H9 (cell line): ENCODE measurements at regions not wholly inside any gene's neighbourhood (a gene's known extent, or its start where the extent isn't known, plus 50 kb on each side); places are given as distances from the start of the nearest gene placed in this dataset.

Experiments
- DNase-seq: peaks from one replicate; pipeline ENCODE4 v3.0.0-alpha.2; 2017
- H2AFZ ChIP-seq: one replicate; pipeline ENCODE4 v1.6.1; 2013; ENCODE audit warnings: mild to moderate bottlenecking, low read length, control low read depth, moderate library complexity
- H2AK5ac ChIP-seq: 2 replicates; pipeline ENCODE4 v1.6.1; 2013; ENCODE audit warnings: low read length, control low read depth, mixed read lengths; ENCODE audit not compliant: insufficient read length
- H2BK120ac ChIP-seq: one replicate; pipeline ENCODE4 v1.6.1; 2013; ENCODE audit warnings: low read depth, mild to moderate bottlenecking, low read length, control low read depth, inconsistent platforms; ENCODE audit not compliant: poor library complexity, severe bottlenecking
- H2BK12ac ChIP-seq: 2 replicates; pipeline ENCODE4 v1.6.1; 2013; ENCODE audit warnings: low read length, control low read depth, mixed read lengths, low read depth; ENCODE audit not compliant: insufficient read length
- H2BK15ac ChIP-seq: 2 replicates; pipeline ENCODE4 v1.6.1; 2013; ENCODE audit warnings: low read depth, low read length, control low read depth
- H2BK20ac ChIP-seq: one replicate; pipeline ENCODE4 v1.6.1; 2013; ENCODE audit warnings: low read depth, mild to moderate bottlenecking, low read length, control low read depth, inconsistent platforms; ENCODE audit not compliant: poor library complexity, severe bottlenecking
- H2BK5ac ChIP-seq: 2 replicates; pipeline ENCODE4 v1.6.1; 2013; ENCODE audit warnings: low read length, control low read depth, mixed read lengths; ENCODE audit not compliant: insufficient read length
- H3K14ac ChIP-seq: 2 replicates; pipeline ENCODE4 v1.6.1; 2013; ENCODE audit warnings: low read length, control low read depth; ENCODE audit not compliant: insufficient read depth
- H3K18ac ChIP-seq: 2 replicates; pipeline ENCODE4 v1.6.1; 2013; ENCODE audit warnings: low read depth, mild to moderate bottlenecking, mixed read lengths, low read length, control low read depth; ENCODE audit not compliant: insufficient read length
- H3K23ac ChIP-seq: 2 replicates; pipeline ENCODE4 v1.6.1; 2013; ENCODE audit warnings: low read length, control low read depth, mixed read lengths, low read depth; ENCODE audit not compliant: insufficient read length
- H3K23me2 ChIP-seq: 2 replicates; pipeline ENCODE4 v1.6.1; 2013; ENCODE audit warnings: low read depth, mild to moderate bottlenecking, mixed read lengths, low read length, control low read depth; ENCODE audit not compliant: insufficient read length, poor library complexity, severe bottlenecking
- H3K27ac ChIP-seq: 2 replicates; pipeline ENCODE4 v1.5.1; 2013; ENCODE audit warnings: low read length, control low read depth, mixed read lengths, low read depth; ENCODE audit not compliant: insufficient read length
- H3K27me3 ChIP-seq: 2 replicates; pipeline ENCODE4 v1.6.1; 2013; ENCODE audit warnings: low read length, control low read depth, inconsistent platforms; ENCODE audit not compliant: insufficient read depth
- H3K4ac ChIP-seq: 2 replicates; pipeline ENCODE4 v1.6.1; 2013; ENCODE audit warnings: low read depth, mild to moderate bottlenecking, control low read depth, inconsistent platforms, low read length, moderate library complexity
- H3K4me1 ChIP-seq: 2 replicates; pipeline ENCODE4 v1.6.1; 2013; ENCODE audit warnings: low read length, control low read depth, inconsistent platforms; ENCODE audit not compliant: insufficient read depth
- H3K4me2 ChIP-seq: 2 replicates; pipeline ENCODE4 v1.6.1; 2013; ENCODE audit warnings: low read length, control low read depth, mixed read lengths; ENCODE audit not compliant: insufficient read length, insufficient read depth
- H3K56ac ChIP-seq: 2 replicates; pipeline ENCODE4 v1.6.1; 2013; ENCODE audit warnings: low read depth, mild to moderate bottlenecking, mixed read lengths, low read length, control low read depth; ENCODE audit not compliant: insufficient read length
- H3K79me1 ChIP-seq: 2 replicates; pipeline ENCODE4 v1.6.1; 2013; ENCODE audit warnings: low read depth, mild to moderate bottlenecking, moderate library complexity, low read length, control low read depth, inconsistent platforms; ENCODE audit not compliant: insufficient read depth, poor library complexity, severe bottlenecking
- H3K79me2 ChIP-seq: 2 replicates; pipeline ENCODE4 v1.6.1; 2013; ENCODE audit warnings: low read length, control low read depth, inconsistent platforms; ENCODE audit not compliant: insufficient read depth
- H3K9ac ChIP-seq: 2 replicates; pipeline ENCODE4 v1.6.1; 2013; ENCODE audit warnings: low read length, control low read depth, mixed read lengths; ENCODE audit not compliant: insufficient read length; ENCODE audit errors: extremely low read depth
- H3K9me3 ChIP-seq: one replicate; pipeline ENCODE4 v1.6.1; 2013; ENCODE audit warnings: low read depth, low read length, inconsistent platforms; ENCODE audit not compliant: control insufficient read depth
- H3T11ph ChIP-seq: one replicate; pipeline ENCODE4 v1.6.1; 2013; ENCODE audit warnings: mild to moderate bottlenecking, low read length, control low read depth, inconsistent platforms
- H4K20me1 ChIP-seq: one replicate; pipeline ENCODE4 v1.6.1; 2013; ENCODE audit not compliant: control insufficient read depth, insufficient read length, insufficient read depth
- H4K5ac ChIP-seq: 2 replicates; pipeline ENCODE4 v1.6.1; 2013; ENCODE audit warnings: low read depth, mild to moderate bottlenecking, mixed read lengths, low read length, control low read depth; ENCODE audit not compliant: insufficient read length
- H4K8ac ChIP-seq: replicated peaks from 2 replicates; pipeline ENCODE4 v1.6.1; 2013; ENCODE audit warnings: low read length, control low read depth, mixed read lengths, low read depth; ENCODE audit not compliant: insufficient read length
- H4K91ac ChIP-seq: 2 replicates; pipeline ENCODE4 v1.6.1; 2013; ENCODE audit warnings: low read depth, mild to moderate bottlenecking, moderate library complexity, mixed read lengths, low read length, control low read depth; ENCODE audit not compliant: insufficient read length
- H3K27ac Mint-ChIP-seq, 3 experiments: 2 replicates in 2 of 3; 3 replicates in 1 of 3; pipeline ENCODE4 v1.8.0; 2020 to 2021; ENCODE audit warnings: mixed read lengths in 3 of 3, mild to moderate bottlenecking in 1 of 3, moderate library complexity in 1 of 3
- H3K27me3 Mint-ChIP-seq: 2 replicates; pipeline ENCODE4 v1.8.0; 2021; ENCODE audit warnings: low read depth, mild to moderate bottlenecking, moderate library complexity, mixed read lengths
- H3K36me3 Mint-ChIP-seq, 3 experiments: 2 replicates in 2 of 3; 3 replicates in 1 of 3; pipeline ENCODE4 v1.8.0; 2020 to 2021; ENCODE audit warnings: low read depth in 3 of 3, mixed read lengths in 3 of 3; ENCODE audit not compliant: insufficient read depth in 1 of 3
- H3K4me1 Mint-ChIP-seq, 2 experiments: 2 replicates each; pipeline ENCODE4 v1.8.0; 2020; ENCODE audit warnings: mixed read lengths in 2 of 2
- H3K4me3 Mint-ChIP-seq, 2 experiments: 2 replicates in 1 of 2; 3 replicates in 1 of 2; pipeline ENCODE4 v1.8.0; 2020 to 2021; ENCODE audit warnings: mild to moderate bottlenecking in 2 of 2, mixed read lengths in 2 of 2, moderate library complexity in 1 of 2
- H3K9me3 Mint-ChIP-seq, 2 experiments: 2 replicates in 1 of 2; 3 replicates in 1 of 2; pipeline ENCODE4 v1.8.0; 2020; ENCODE audit warnings: mild to moderate bottlenecking in 2 of 2, mixed read lengths in 2 of 2, moderate library complexity in 1 of 2
- CTCF ChIP-seq: fragments of 200-600 bp; sonication (generic); conservative IDR thresholded peaks from 3 replicates; pipeline ENCODE4 v1.8.0; 2021; ENCODE audit warnings: antibody characterized with exemption, mild to moderate bottlenecking
- WGBS: extraction: QIAGEN DNeasy Blood & Tissue Kit; methylation state at CpG from one replicate; pipeline ENCODE4 v1.1.7; 2013; ENCODE audit warnings: missing lambda C conversion rate, low lambda C conversion rate, mixed read lengths; ENCODE audit not compliant: insufficient read length; ENCODE audit errors: extremely low coverage; 5-methylcytosine and 5-hydroxymethylcytosine counted together

GRCh38 chr5:3068401-3068800 is 316.9 kb upstream of the IRX2 start:
- no peak overlapping the region for H4K91ac ChIP-seq
- Mint-ChIP-seq H3K27me3 (peaks cover 10% of the 10 kb centered on the region), H3K4me3 (no peak overlapping the region), H3K27ac (no peak overlapping the region), H3K36me3 (peaks cover 0 to 17% (median 4%) of the 10 kb centered on the region in 3 experiments; a peak in 6 of 7 replicates), H3K9me3 (peaks cover 12 to 17% of the 10 kb centered on the region in 2 experiments; a peak in 4 of 5 replicates), H3K4me1 (peaks cover 18% of the 10 kb centered on the region in 2 experiments)
- no peak overlapping the region for H3K4ac ChIP-seq
- H4K20me1 ChIP-seq, result no peaks in the 10 kb centered on the region
- H3K18ac ChIP-seq, result no peak overlapping the region
- H2BK15ac ChIP-seq, result no peak overlapping the region
- TF ChIP-seq CTCF, result no peak
- no peak for DNase-seq
- H3K56ac ChIP-seq, result no peak overlapping the region
- no peaks in the 10 kb centered on the region for H3K4me1 ChIP-seq
- H3K14ac ChIP-seq, result no peak overlapping the region
- WGBS, result no CpG with 5 or more reads among the region's 5 CpGs
- H3K9ac ChIP-seq, result no peak overlapping the region
- no peak overlapping the region for H2AK5ac ChIP-seq
- H2BK12ac ChIP-seq, result no peak overlapping the region
- H3K9me3 ChIP-seq, result no peaks in the 10 kb centered on the region
- no peak overlapping the region for H3K27ac ChIP-seq
- H3K23ac ChIP-seq, result no peak overlapping the region
- no peaks in the 10 kb centered on the region for H3K79me2 ChIP-seq
- H3T11ph ChIP-seq, result no peak overlapping the region
- no peak overlapping the region for H4K5ac ChIP-seq
- no peak overlapping the region for H2AFZ ChIP-seq
- H3K79me1 ChIP-seq, result no peaks in the 10 kb centered on the region
- H2BK5ac ChIP-seq, result no peak overlapping the region
- no peaks in the 10 kb centered on the region for H3K27me3 ChIP-seq
- H3K4me2 ChIP-seq, result no peak overlapping the region
- H4K8ac ChIP-seq, result no peak overlapping the region
- H3K23me2 ChIP-seq, result peaks cover 2% of the 10 kb centered on the region
- no peak overlapping the region for H2BK120ac ChIP-seq
- no peak overlapping the region for H2BK20ac ChIP-seq
